HepG2 (cell line): ENCODE measurements at regions not wholly inside any gene's neighbourhood (a gene's known extent, or its start where the extent isn't known, plus 50 kb on each side); places are given as distances from the start of the nearest gene placed in this dataset.
A peak's percentile ranks its signal among the peaks of the same experiment; 100 is the strongest.

Experiments
- BCL6 ChIP-seq: IDR thresholded peaks from 2 replicates; pipeline ENCODE4 v1.6.1; 2016; ENCODE audit warnings: missing genetic modification reagents, missing compliant biosample characterization
- CBX5 ChIP-seq: sonication (generic); formaldehyde crosslinking; IDR thresholded peaks from 2 replicates; pipeline ENCODE4 v1.4.0; 2020; ENCODE audit warnings: missing genetic modification reagents, borderline replicate concordance
- CSRNP1 ChIP-seq: sonication (generic); formaldehyde crosslinking; IDR thresholded peaks from 2 replicates; pipeline ENCODE4 v1.8.1; 2023; ENCODE audit warnings: mild to moderate bottlenecking, missing genetic modification reagents
- GZF1 ChIP-seq: sonication (generic); formaldehyde crosslinking; IDR thresholded peaks from 2 replicates; pipeline ENCODE4 v1.5.1; 2020; ENCODE audit warnings: mild to moderate bottlenecking, missing genetic modification reagents
- JUND ChIP-seq: sonication (generic); formaldehyde crosslinking; IDR thresholded peaks from 2 replicates; pipeline ENCODE4 v1.8.0; 2022; ENCODE audit warnings: mild to moderate bottlenecking, missing genetic modification reagents
- KDM4B ChIP-seq: sonication (generic); formaldehyde crosslinking; IDR thresholded peaks from 2 replicates; pipeline ENCODE4 v1.4.0; 2020; ENCODE audit warnings: missing genetic modification reagents
- KLF15 ChIP-seq: sonication (generic); formaldehyde crosslinking; IDR thresholded peaks from 2 replicates; pipeline ENCODE4 v1.8.1; 2023; ENCODE audit warnings: borderline replicate concordance, mild to moderate bottlenecking, inconsistent platforms, missing genetic modification reagents, mixed read lengths
- MAFG ChIP-seq: sonication (generic); formaldehyde crosslinking; IDR thresholded peaks from 2 replicates; pipeline ENCODE4 v1.5.1; 2020; ENCODE audit warnings: mild to moderate bottlenecking, missing genetic modification reagents
- MIXL1 ChIP-seq: IDR thresholded peaks from 2 replicates; pipeline ENCODE4 v1.6.1; 2016
- POGZ ChIP-seq: sonication (generic); formaldehyde crosslinking; IDR thresholded peaks from 2 replicates; pipeline ENCODE4 v1.4.0; 2020; ENCODE audit warnings: mild to moderate bottlenecking, missing genetic modification reagents
- PPARG ChIP-seq: conservative IDR thresholded peaks from 2 replicates; pipeline ENCODE4 v1.6.1; 2016; ENCODE audit warnings: missing biosample characterization, missing genetic modification reagents
- RAD51 ChIP-seq: fragments of 450-650 bp; IDR thresholded peaks from 2 replicates; pipeline ENCODE4 v1.6.1; 2016; ENCODE audit warnings: borderline replicate concordance
- RFX3 ChIP-seq: IDR thresholded peaks from 2 replicates; pipeline ENCODE4 v1.6.1; 2016; ENCODE audit warnings: missing biosample characterization, missing genetic modification reagents
- SNAPC4 ChIP-seq: sonication (generic); formaldehyde crosslinking; IDR thresholded peaks from 2 replicates; pipeline ENCODE4 v1.4.0; 2020; ENCODE audit warnings: mild to moderate bottlenecking, missing genetic modification reagents
- SNAPC5 ChIP-seq: sonication (generic); formaldehyde crosslinking; IDR thresholded peaks from 2 replicates; pipeline ENCODE4 v1.8.1; 2023; ENCODE audit warnings: mild to moderate bottlenecking, missing genetic modification reagents, borderline replicate concordance
- ZFP90 ChIP-seq: sonication (generic); formaldehyde crosslinking; IDR thresholded peaks from 2 replicates; pipeline ENCODE4 v1.8.0; 2022; ENCODE audit warnings: missing genetic modification reagents, mild to moderate bottlenecking, inconsistent platforms, borderline replicate concordance
- ZKSCAN8 ChIP-seq: IDR thresholded peaks from 2 replicates; pipeline ENCODE4 v1.6.1; 2016; ENCODE audit warnings: borderline replicate concordance, missing genetic modification reagents, missing compliant biosample characterization
- ZMYM3 ChIP-seq: sonication (generic); formaldehyde crosslinking; IDR thresholded peaks from 2 replicates; pipeline ENCODE4 v1.5.1; 2020; ENCODE audit warnings: mild to moderate bottlenecking, missing genetic modification reagents
- ZNF101 ChIP-seq: sonication (generic); formaldehyde crosslinking; IDR thresholded peaks from 2 replicates; pipeline ENCODE4 v1.4.0; 2020; ENCODE audit warnings: mild to moderate bottlenecking, low read depth, missing genetic modification reagents, borderline replicate concordance
- ZNF382 ChIP-seq: sonication (generic); formaldehyde crosslinking; IDR thresholded peaks from 2 replicates; pipeline ENCODE4 v1.5.0; 2020; ENCODE audit warnings: missing genetic modification reagents, mild to moderate bottlenecking, borderline replicate concordance
- ZNF550 ChIP-seq: sonication (generic); formaldehyde crosslinking; IDR thresholded peaks from 2 replicates; pipeline ENCODE4 v1.4.0; 2020; ENCODE audit warnings: mild to moderate bottlenecking, missing genetic modification reagents, borderline replicate concordance
- ZNF619 ChIP-seq: sonication (generic); formaldehyde crosslinking; IDR thresholded peaks from 2 replicates; pipeline ENCODE4 v1.4.0; 2020; ENCODE audit warnings: mild to moderate bottlenecking, missing genetic modification reagents

- TF ChIP-seq POGZ (peak; percentile 42), PPARG (CRISPR knock-in tag) (peak; percentile 55), ZFP90 (CRISPR knock-in tag) (no peak), RAD51 (no peak), MIXL1 (peak; percentile 54; the same call in 1 of the 2 replicates), ZMYM3 (CRISPR knock-in tag) (0 out of 2 replicates have a peak, but pooled peaks have one; percentile 40), MAFG (CRISPR knock-in tag) (no peak), KDM4B (CRISPR knock-in tag) (0 out of 2 replicates have a peak, but pooled peaks have one; percentile 58), CSRNP1 (CRISPR knock-in tag) (no peak), ZNF382 (CRISPR knock-in tag) (no peak), GZF1 (CRISPR knock-in tag) (no peak), KLF15 (no peak), CBX5 (no peak), BCL6 (CRISPR knock-in tag) (peak; percentile 17; the same call in 1 of the 2 replicates), ZNF550 (CRISPR knock-in tag) (no peak), ZKSCAN8 (CRISPR knock-in tag) (peak; percentile 89; the same call in 1 of the 2 replicates), SNAPC4 (CRISPR knock-in tag) (no peak), SNAPC5 (CRISPR knock-in tag) (peak; percentile 58; the same call in 1 of the 2 replicates), RFX3 (CRISPR knock-in tag) (no peak), JUND (CRISPR knock-in tag) (peak; percentile 94), ZNF101 (CRISPR knock-in tag) (no peak), ZNF619 (CRISPR knock-in tag) (no peak; the same call in 1 of the 2 replicates)
These were observed 133.4 kb upstream of the SMAD3 start (continued) for GRCh38 chr15:66931768-66932633.
